Progenitor cell of endocrine pancreas (in vitro differentiated cells): ENCODE measurements at regions not wholly inside any gene's neighbourhood (a gene's known extent, or its start where the extent isn't known, plus 50 kb on each side); places are given as distances from the start of the nearest gene placed in this dataset.

Source experiments
- DNase-seq: peaks from one replicate; pipeline ENCODE4 v3.0.0; 2021; ENCODE audit warnings: low spot score; ENCODE audit not compliant: unreplicated experiment
- H3K27ac Mint-ChIP-seq: 2 replicates; pipeline ENCODE4 v1.8.0; 2021; ENCODE audit warnings: mild to moderate bottlenecking, moderate library complexity, mixed read lengths
- H3K27me3 Mint-ChIP-seq: 2 replicates; pipeline ENCODE4 v1.8.0; 2021; ENCODE audit warnings: mixed read lengths
- H3K36me3 Mint-ChIP-seq: 2 replicates; pipeline ENCODE4 v1.8.0; 2022; ENCODE audit warnings: mixed read lengths; ENCODE audit not compliant: insufficient read depth
- H3K4me1 Mint-ChIP-seq: 2 replicates; pipeline ENCODE4 v1.8.0; 2021; ENCODE audit warnings: low read depth, mixed read lengths
- H3K4me3 Mint-ChIP-seq: 2 replicates; pipeline ENCODE4 v1.8.0; 2021; ENCODE audit warnings: low read depth, mild to moderate bottlenecking, moderate library complexity, mixed read lengths
- H3K9me3 Mint-ChIP-seq: 2 replicates; pipeline ENCODE4 v1.8.0; 2021; ENCODE audit warnings: low read depth, mixed read lengths
- CTCF ChIP-seq: fragments of 200-600 bp; sonication (generic); IDR thresholded peaks from one replicate; pipeline ENCODE4 v1.5.0; 2021; ENCODE audit warnings: antibody characterized with exemption, mild to moderate bottlenecking; ENCODE audit not compliant: unreplicated experiment

DNA sequence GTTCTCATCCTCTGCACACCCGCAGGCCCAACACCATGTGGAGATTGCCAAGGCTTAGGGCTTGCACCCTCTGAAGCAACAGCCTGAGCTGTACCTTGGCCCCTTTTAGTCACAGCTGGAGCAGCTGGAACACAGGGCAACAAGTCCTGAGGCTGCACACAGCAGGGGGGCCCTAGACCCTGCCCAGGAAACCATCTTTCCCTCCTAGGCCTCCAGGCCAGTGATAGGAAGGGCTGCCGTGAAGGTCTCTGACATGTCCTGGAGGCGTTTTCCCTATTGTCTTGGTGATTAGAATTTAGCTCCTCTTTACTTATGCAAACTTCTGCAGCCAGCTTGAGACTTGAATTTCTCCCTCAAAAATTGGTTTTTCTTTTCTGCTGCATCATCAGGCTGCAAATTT, 373.5 kb upstream of the CLEC14A start:
- Mint-ChIP-seq H3K4me3 (no peak overlapping the region), H3K27me3 (no peaks in the 10 kb centered on the region), H3K4me1 (no peaks in the 10 kb centered on the region), H3K36me3 (no peaks in the 10 kb centered on the region), H3K9me3 (peaks cover 24% of the 10 kb centered on the region), H3K27ac (no peak overlapping the region)
- no peak for TF ChIP-seq CTCF
- DNase-seq, result no peak

DNA sequence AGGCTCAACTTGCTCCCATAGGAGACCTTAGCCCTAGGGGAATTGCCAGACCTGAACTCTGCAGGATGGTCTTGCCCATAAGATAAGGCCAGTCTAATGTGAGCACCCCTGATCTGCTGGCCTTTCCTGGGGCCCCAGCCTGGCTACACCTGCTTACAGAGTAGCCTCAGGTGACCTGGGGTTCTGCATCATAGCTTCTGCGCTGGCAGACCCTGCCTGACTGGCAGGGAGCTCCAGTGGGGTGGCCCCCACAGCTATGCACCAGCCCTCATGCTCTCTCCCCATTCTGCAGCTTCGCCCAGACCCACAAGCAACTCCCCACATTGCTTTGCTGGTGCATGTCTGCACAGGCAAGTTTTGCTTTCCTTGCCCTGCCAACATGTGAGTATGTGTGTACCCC, 371.3 kb upstream of the CLEC14A start:
- Mint-ChIP-seq H3K27me3 (no peaks in the 10 kb centered on the region), H3K9me3 (peaks cover 24% of the 10 kb centered on the region), H3K4me3 (no peak overlapping the region), H3K4me1 (no peaks in the 10 kb centered on the region), H3K27ac (no peak overlapping the region), H3K36me3 (no peaks in the 10 kb centered on the region)
- no peak for DNase-seq
- TF ChIP-seq CTCF, result no peak

DNA sequence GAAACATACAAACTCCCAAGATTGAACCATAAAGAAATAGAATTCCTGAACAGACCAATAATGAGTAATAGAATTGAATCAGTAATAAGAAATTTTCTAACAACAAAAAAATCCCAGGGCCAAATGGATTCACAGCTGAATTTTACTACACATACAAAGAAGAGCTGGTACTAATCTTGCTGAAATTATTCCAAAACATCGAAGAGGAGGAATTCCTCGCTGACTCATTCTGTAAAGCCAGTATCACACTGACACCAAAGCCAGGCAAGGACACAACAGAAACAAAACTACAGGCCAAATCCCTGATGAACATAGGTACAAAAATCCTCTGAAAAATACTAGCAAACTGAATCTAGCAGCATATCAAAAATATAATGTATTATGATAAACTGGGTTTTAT, 367.8 kb upstream of the CLEC14A start:
- H3K4me1 Mint-ChIP-seq, result no peaks in the 10 kb centered on the region
- H3K9me3 Mint-ChIP-seq, result peaks cover 17% of the 10 kb centered on the region
- no peak for DNase-seq
- no peak for TF ChIP-seq CTCF
- H3K4me3 Mint-ChIP-seq, result no peak overlapping the region
- no peaks in the 10 kb centered on the region for H3K36me3 Mint-ChIP-seq
- H3K27me3 Mint-ChIP-seq, result no peaks in the 10 kb centered on the region
- no peak overlapping the region for H3K27ac Mint-ChIP-seq

DNA sequence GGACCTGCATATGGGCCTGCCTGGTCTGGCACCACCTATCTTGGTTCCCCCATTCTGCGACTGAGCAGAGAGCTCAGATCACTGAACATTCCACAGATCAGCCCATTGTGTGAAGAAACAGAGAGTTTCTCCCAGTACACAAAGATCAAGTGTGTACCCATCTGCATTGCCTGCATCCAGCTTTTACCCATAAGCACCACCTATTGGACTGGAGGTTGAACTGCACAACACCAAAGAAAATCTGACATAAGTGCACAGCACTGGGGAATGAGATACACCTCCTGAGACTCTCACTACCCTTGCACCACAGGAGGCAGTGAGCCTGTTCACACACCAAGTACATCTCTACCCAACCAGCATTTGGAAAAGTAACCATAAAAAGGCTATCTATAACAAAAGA, 362.6 kb upstream of the CLEC14A start:
- no peaks in the 10 kb centered on the region for H3K36me3 Mint-ChIP-seq
- H3K4me1 Mint-ChIP-seq, result no peaks in the 10 kb centered on the region
- no peak overlapping the region for H3K27ac Mint-ChIP-seq
- peaks cover 12% of the 10 kb centered on the region for H3K9me3 Mint-ChIP-seq
- H3K27me3 Mint-ChIP-seq, result peaks cover 17% of the 10 kb centered on the region
- no peak overlapping the region for H3K4me3 Mint-ChIP-seq
- no peak for DNase-seq
- TF ChIP-seq CTCF, result peak; percentile 12

DNA sequence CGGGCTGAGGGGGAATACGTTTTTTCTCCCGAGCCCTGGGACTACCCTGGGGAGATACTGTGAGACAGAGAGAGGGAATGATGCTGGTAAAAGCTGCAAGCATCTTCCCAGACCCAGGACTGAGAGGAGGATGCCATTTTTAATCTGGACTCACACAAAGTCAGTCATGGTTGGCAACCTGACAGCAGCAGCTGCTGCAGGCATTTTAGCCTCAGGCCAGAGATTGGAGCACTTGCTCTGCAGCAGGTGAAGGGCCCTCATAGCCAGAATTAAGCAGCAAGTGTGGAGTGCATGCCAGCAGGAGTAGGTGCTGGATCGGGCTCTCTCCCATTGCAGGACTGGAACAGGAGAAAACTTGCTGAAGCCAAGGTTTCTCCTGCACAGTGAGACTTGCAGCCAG, 361.1 kb upstream of the CLEC14A start:
- peaks cover 6% of the 10 kb centered on the region for H3K4me1 Mint-ChIP-seq
- H3K27me3 Mint-ChIP-seq, result peaks cover 19% of the 10 kb centered on the region
- H3K36me3 Mint-ChIP-seq, result no peaks in the 10 kb centered on the region
- H3K27ac Mint-ChIP-seq, result no peak overlapping the region
- no peak for TF ChIP-seq CTCF
- H3K4me3 Mint-ChIP-seq, result no peak overlapping the region
- DNase-seq, result no peak
- peaks cover 12% of the 10 kb centered on the region for H3K9me3 Mint-ChIP-seq
